ENCODE measurements at regions not wholly inside any gene's neighbourhood (a gene's known extent, or its start where the extent isn't known, plus 50 kb on each side); places are given as distances from the start of the nearest gene placed in this dataset.
"Not testable (repeated sequence)": the region's sequence is repeated elsewhere in the genome, so short reads cannot be mapped to it uniquely, and the experiment has no call there.

GRCh38 chr16:88186889-88187870 is 195.6 kb upstream of the ZNF469 start:
- not testable (repeated sequence) for TF ChIP-seq POLR2AphosphoS5, POLR2A (IDR thresholded peaks at IDR 0.05; ENCODE audit: low read depth, low read length)
